Kidney (tissue), 13 donors: ENCODE measurements at regions not wholly inside any gene's neighbourhood (a gene's known extent, or its start where the extent isn't known, plus 50 kb on each side); places are given as distances from the start of the nearest gene placed in this dataset.

ENCODE experiments used
- DNase-seq, 5 donors: peaks; one replicate each; pipeline ENCODE4 v3.0.0-alpha.2; 2013 to 2020
- FAIRE-seq: peaks from 2 replicates; lab custom pipeline; 2012; peaks lifted over from hg19 to GRCh38; lab: Jason Lieb, UNC
- H3K27ac ChIP-seq, 2 donors: one replicate each; pipeline ENCODE4 v1.7.0; 2013; ENCODE audit warnings: low read depth in 2 of 2, low read length in 2 of 2, inconsistent platforms in 1 of 2
- H3K27me3 ChIP-seq: one replicate; pipeline ENCODE4 v1.7.1; 2013; ENCODE audit warnings: low read length, inconsistent platforms; ENCODE audit not compliant: control insufficient read depth, insufficient read depth
- H3K36me3 ChIP-seq, 3 donors: one replicate each; pipeline versions ENCODE4 v1.7.0 to v1.7.1; 2013; ENCODE audit warnings: low read length in 3 of 3, control low read depth in 1 of 3, inconsistent platforms in 1 of 3; ENCODE audit not compliant: insufficient read depth in 3 of 3, control insufficient read depth in 2 of 3
- H3K4me1 ChIP-seq, 3 donors: one replicate each; pipeline versions ENCODE4 v1.7.0 to v1.7.1; 2013; ENCODE audit warnings: low read length in 3 of 3, inconsistent platforms in 1 of 3, low read depth in 1 of 3; ENCODE audit not compliant: control insufficient read depth in 2 of 3, insufficient read depth in 2 of 3
- H3K4me3 ChIP-seq, 3 donors: one replicate each; pipeline versions ENCODE4 v1.7.0 to v1.8.1; 2013; ENCODE audit warnings: low read length in 3 of 3, control low read depth in 1 of 3, inconsistent platforms in 1 of 3
- H3K9ac ChIP-seq, 3 donors: one replicate each; pipeline versions ENCODE4 v1.7.0 to v1.7.1; 2013; ENCODE audit warnings: low read length in 3 of 3, control low read depth in 1 of 3, inconsistent platforms in 1 of 3
- H3K9me3 ChIP-seq, 3 donors: one replicate each; pipeline versions ENCODE4 v1.7.0 to v1.7.1; 2013; ENCODE audit warnings: low read length in 3 of 3, control low read depth in 1 of 3, inconsistent platforms in 1 of 3; ENCODE audit not compliant: control insufficient read depth in 2 of 3, insufficient read depth in 1 of 3
- intact Hi-C: fragments of 100-400 bp; cut with DNase I; formaldehyde crosslinking; loops from one replicate; pipeline ENCODE4 v1.11.1; 2022
- TF ChIP-seq, protein P1 (sequence below): IDR thresholded peaks from 3 replicates; pipeline ENCODE4 v1.5.1; 2012; ENCODE audit warnings: mild to moderate bottlenecking, moderate library complexity, borderline replicate concordance; ENCODE audit not compliant: insufficient read depth; ENCODE audit errors: extremely low read depth
- donor health status: control.
- donor health status: control.
- donor health status: control.
- donor health status: control.
- donor health status: control.
- donor health status: DM: yes; HTN: yes; CAD: no.
- donor health status: Normal renal cell carcinoma (clear cell type).

DNA sequence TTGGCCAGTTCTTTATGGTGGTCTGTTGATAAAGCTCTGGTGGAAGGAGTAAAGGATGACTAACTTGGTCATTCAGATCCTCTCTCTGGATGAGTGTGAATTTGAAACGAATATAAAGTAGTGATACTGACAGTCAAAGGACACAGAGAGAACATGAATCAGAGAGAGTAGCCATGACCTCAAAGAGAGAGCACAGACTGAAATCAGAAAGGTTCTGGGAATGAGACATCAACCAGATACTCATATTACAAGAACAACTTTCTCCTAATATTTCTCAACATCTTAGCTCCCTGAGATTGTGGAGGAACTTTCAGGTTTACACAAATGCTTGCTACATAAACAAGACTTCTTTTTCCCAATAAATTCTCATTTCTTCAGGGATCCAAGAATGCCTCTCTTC is 849.1 kb upstream of the CHAC2 start:
- intact Hi-C loops, result no loop called here
- no peak for FAIRE-seq
- Histone ChIP-seq H3K9me3 (no peaks in the 10 kb centered on the region), H3K9ac (no peak overlapping the region), H3K36me3 (no peaks in the 10 kb centered on the region), H3K27me3 (no peaks in the 10 kb centered on the region), H3K4me1 (no peaks in the 10 kb centered on the region), H3K4me3 (no peak overlapping the region), H3K27ac (no peak overlapping the region)
- DNase-seq, result peak in 1 of 5 donors; percentile 8
- TF ChIP-seq, protein P1, sequence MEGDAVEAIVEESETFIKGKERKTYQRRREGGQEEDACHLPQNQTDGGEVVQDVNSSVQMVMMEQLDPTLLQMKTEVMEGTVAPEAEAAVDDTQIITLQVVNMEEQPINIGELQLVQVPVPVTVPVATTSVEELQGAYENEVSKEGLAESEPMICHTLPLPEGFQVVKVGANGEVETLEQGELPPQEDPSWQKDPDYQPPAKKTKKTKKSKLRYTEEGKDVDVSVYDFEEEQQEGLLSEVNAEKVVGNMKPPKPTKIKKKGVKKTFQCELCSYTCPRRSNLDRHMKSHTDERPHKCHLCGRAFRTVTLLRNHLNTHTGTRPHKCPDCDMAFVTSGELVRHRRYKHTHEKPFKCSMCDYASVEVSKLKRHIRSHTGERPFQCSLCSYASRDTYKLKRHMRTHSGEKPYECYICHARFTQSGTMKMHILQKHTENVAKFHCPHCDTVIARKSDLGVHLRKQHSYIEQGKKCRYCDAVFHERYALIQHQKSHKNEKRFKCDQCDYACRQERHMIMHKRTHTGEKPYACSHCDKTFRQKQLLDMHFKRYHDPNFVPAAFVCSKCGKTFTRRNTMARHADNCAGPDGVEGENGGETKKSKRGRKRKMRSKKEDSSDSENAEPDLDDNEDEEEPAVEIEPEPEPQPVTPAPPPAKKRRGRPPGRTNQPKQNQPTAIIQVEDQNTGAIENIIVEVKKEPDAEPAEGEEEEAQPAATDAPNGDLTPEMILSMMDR, result no peak

DNA sequence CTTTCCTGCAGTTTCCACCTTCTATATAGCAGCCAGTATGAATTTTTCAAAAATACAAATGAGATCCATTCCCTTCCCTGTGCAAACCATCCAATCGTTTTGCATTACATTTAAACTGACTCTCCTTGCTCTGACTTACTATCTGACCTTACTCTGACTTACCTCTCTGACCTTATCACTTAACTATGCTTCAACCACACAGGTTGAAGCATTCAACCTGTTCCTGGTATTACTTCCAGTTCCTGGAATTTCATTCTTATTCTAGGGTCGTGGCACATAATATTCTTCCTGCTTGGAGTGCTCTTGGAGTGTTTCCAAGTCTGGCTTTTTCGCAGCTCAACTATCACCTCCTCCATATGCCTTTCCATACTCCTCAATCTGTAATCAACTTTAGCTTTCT is 850.6 kb upstream of the CHAC2 start:
- Histone ChIP-seq H3K9me3 (no peaks in the 10 kb centered on the region), H3K27me3 (no peaks in the 10 kb centered on the region), H3K27ac (no peak overlapping the region), H3K4me3 (no peak overlapping the region), H3K36me3 (no peaks in the 10 kb centered on the region), H3K9ac (no peak overlapping the region), H3K4me1 (no peaks in the 10 kb centered on the region)
- TF ChIP-seq, protein P1, result no peak
- no peak for FAIRE-seq
- intact Hi-C loops, result no loop called here
- no peak for DNase-seq

DNA sequence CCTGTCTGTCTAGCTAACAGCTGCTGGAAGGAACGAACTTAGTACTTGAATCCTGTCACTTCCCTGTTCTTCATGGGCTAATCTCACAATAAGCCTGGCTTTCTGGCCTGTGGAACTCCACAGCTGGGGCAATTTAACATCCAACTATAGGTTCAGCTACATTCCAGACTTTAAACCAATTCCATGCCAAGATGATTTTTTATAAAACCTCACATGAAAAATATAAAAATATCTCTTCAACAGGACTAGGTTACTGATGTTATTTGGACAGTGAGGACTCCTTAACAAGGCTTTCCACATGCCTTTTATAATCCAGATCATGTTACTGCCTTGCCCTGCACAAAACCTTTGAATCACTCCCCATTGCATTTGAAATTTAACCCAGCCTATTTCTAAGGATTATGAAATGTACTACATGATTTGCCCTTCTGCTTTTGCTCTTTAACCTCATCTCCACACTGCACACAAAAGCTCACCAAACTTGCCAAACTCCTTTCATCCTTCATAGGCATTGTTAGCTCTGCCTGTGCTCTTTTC is 863.2 kb upstream of the CHAC2 start:
- FAIRE-seq, result no peak

More for the DNA sequence above, 863.2 kb upstream of the CHAC2 start:
- Histone ChIP-seq H3K9ac (no peak overlapping the region), H3K4me1 (no peaks in the 10 kb centered on the region), H3K27ac (no peak overlapping the region), H3K36me3 (no peaks in the 10 kb centered on the region), H3K4me3 (no peak overlapping the region), H3K9me3 (no peaks in the 10 kb centered on the region), H3K27me3 (no peaks in the 10 kb centered on the region)
- intact Hi-C loops, result no loop called here
- TF ChIP-seq, protein P1, result no peak
- DNase-seq, result peak in 2 of 5 donors; percentile 2 to 36
